HG02610 (cell line): ENCODE measurements at regions not wholly inside any gene's neighbourhood (a gene's known extent, or its start where the extent isn't known, plus 50 kb on each side); places are given as distances from the start of the nearest gene placed in this dataset.
A peak's percentile ranks its signal among the peaks of the same experiment; 100 is the strongest.

ENCODE experiments used
- ATAC-seq: cut with Tn5 transposase; IDR thresholded peaks from one replicate; pipeline ENCODE4 v1.9.1; 2021; ENCODE audit warnings: mild to moderate bottlenecking, moderate library complexity; ENCODE audit not compliant: unreplicated experiment

GRCh38 chr4:36394352-36394903 is 113.0 kb downstream of the DTHD1 start:
- ATAC-seq = peak; percentile 89

GRCh38 chr4:36399762-36400353 is 118.4 kb downstream of the DTHD1 start:
- peak; percentile 63 for ATAC-seq

GRCh38 chr4:36402008-36402758 is 120.8 kb downstream of the DTHD1 start:
- no peak for ATAC-seq

GRCh38 chr4:36411338-36411737 is 129.9 kb downstream of the DTHD1 start:
- no peak for ATAC-seq

GRCh38 chr4:36414248-36414647 is 132.8 kb downstream of the DTHD1 start:
- no peak for ATAC-seq

- no peak for ATAC-seq
Observed at GRCh38 chr4:36417146-36417545, 135.7 kb downstream of the DTHD1 start.

GRCh38 chr4:36420111-36420679 is 138.8 kb downstream of the DTHD1 start:
- ATAC-seq = no peak

- no peak for ATAC-seq
Observed at GRCh38 chr4:36422607-36423006, 141.2 kb downstream of the DTHD1 start.

- ATAC-seq = no peak
Observed at GRCh38 chr4:36426741-36427140, 145.3 kb downstream of the DTHD1 start.

GRCh38 chr4:36427696-36428095 is 146.3 kb downstream of the DTHD1 start:
- ATAC-seq = no peak

- no peak for ATAC-seq
Observed at GRCh38 chr4:36432586-36432985, 151.2 kb downstream of the DTHD1 start.

GRCh38 chr4:36439556-36439955 is 158.1 kb downstream of the DTHD1 start:
- ATAC-seq = no peak

GRCh38 chr4:36445480-36445879 is 164.1 kb downstream of the DTHD1 start:
- ATAC-seq = no peak

GRCh38 chr4:36446275-36446674 is 164.9 kb downstream of the DTHD1 start:
- ATAC-seq = no peak

GRCh38 chr4:36461344-36461743 is 179.9 kb downstream of the DTHD1 start:
- ATAC-seq = no peak

- ATAC-seq = no peak
Observed at GRCh38 chr4:36467670-36468069, 186.3 kb downstream of the DTHD1 start.

GRCh38 chr4:36471903-36472302 is 190.5 kb downstream of the DTHD1 start:
- ATAC-seq = no peak

- ATAC-seq = no peak
Observed at GRCh38 chr4:36476135-36476534, 194.7 kb downstream of the DTHD1 start.

- ATAC-seq = no peak
Observed at GRCh38 chr4:36477861-36478260, 196.4 kb downstream of the DTHD1 start.

GRCh38 chr4:36485885-36486284 is 204.5 kb downstream of the DTHD1 start:
- no peak for ATAC-seq

- no peak for ATAC-seq
Observed at GRCh38 chr4:36489798-36490197, 208.4 kb downstream of the DTHD1 start.

- ATAC-seq = no peak
Observed at GRCh38 chr4:36492041-36492440, 210.6 kb downstream of the DTHD1 start.
